HPDE6-E6E7 (cell line): ENCODE measurements at regions not wholly inside any gene's neighbourhood (a gene's known extent, or its start where the extent isn't known, plus 50 kb on each side); places are given as distances from the start of the nearest gene placed in this dataset.
"Not testable (repeated sequence)": the region's sequence is repeated elsewhere in the genome, so short reads cannot be mapped to it uniquely, and the experiment has no call there.

Experiments used
- DNase-seq: peaks from one replicate; pipeline ENCODE4 v3.0.0; 2011; ENCODE audit warnings: missing footprints; ENCODE audit errors: extremely low spot score

DNA sequence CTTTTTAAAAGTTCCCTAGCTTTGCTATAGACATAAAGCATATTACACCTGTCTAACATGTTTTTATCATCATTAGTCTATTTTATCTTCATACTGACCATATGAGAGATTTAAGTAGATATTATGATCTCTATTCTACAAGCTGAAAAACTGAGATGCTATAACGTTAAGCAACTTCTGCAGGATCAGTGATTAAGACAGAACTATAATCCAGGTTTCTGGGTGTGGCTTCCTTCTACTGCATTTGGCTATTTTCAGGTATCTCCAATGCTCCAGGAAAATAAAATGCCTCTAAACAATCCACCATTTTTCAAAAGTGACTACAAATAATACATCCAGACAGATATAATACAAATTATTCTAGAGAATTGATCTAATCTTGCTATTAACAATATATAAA is 53.4 kb downstream of the RGS2 start:
- DNase-seq, result no peak

DNA sequence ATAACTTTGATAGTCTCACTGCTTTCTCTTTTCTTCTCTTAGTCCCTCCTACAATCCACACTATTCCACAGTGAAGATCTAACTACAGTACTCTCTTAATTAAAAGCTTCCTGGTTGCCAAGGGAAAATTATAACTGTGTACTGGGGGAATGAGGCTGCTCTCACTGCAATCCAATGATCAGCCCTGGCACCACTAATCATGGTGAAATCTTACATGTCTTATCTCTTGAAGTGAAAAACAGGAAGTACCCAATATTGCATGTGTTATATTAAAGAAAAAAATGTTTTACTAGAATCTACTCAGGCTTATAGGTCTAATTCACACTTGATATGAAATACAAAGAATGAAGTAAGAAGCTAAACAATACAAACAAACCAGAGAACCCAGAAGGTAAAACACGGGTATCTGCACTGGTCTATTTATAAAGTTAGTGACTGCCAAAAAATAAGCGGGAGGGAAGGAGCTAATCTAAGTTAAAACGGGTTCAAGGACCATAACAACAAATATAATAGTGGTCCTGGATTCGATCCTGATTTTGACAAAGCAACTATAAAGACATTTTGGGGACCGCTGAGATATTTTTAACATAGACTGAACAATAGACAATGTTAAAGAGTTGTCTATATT is 57.5 kb downstream of the RGS2 start:
- no peak for DNase-seq

DNA sequence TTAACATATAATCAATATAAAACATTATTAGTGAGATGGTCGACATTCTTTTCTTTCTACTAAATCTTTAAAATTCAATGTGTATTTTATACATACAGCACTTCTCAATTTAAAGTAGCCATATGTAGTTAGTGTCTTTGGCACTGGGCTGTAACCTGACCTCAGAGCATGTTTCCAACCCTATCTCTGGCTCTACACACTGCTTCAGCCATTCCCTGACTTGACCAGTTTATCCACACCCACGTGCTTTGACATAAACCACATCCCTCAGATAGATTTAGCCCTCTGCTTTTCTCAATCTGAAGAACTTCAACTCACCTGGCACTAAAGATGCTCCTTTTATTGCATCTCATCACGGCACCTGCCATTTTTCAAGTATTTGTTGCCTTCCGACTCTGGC is 58.3 kb downstream of the RGS2 start:
- DNase-seq, result no peak

DNA sequence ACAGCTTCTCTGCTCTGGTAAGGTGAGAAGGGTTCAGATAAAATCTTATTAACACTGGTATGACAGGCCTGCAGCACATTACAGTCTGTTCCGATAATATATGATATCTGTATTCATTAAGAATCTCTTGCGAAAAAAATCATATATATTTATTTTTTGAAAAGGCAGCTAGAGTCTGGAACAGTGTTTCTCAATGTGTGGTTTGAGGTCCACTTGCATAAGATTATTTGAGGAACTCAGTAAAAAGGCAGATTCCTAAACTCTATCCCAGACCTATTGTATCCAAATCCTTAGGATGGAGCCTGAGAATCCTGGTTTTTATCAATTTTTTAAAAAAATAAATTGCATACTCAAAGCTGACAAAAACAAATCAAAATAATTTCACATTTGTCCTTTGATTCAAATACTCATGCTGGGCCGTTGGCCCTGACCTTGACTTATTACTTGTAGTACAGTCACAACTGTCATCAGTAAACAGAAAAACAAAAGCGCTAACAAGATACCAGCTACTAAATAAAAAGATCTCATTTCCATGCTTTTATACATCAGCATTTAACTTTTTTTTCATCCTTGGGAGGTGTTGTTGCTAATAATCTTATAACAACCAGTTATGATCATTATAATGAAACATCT is 60.6 kb downstream of the RGS2 start:
- DNase-seq, result no peak

DNA sequence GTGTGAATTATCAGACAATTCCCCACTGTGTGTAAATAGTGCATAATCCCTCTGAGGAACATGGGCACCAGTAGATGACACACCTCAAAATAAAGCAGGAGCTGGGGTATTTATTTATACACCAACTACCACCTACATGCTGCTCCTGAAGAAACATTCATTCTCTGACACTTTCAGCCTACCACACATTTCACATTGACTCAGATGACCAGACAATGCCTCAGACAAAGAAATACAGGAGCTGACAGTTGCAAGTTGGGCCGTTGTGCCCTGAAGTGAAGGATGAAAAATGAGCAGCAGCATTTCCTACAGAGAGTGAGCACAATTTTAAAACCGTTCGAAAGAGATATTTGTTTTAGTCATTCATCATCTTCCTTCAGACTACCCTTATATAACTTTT is 63.2 kb downstream of the RGS2 start:
- no peak for DNase-seq

DNA sequence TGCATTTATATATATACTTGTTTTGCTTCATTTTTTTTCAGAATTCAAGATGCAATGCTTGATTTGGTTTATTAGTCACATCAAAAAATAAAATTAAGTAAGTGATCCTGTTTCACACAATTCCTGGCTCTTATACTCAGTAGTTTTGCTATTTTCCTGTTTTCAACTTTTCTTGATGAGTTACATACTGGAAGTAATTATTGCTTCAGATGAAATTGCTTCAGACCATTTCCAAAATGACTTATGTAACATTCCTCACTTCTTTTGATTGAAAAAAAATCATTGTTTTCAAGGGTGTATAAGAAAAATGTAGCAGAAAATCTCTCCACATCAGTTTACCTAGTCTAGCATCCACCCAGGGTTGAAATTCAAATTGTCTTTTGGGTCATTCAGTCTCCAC is 65.0 kb downstream of the RGS2 start:
- no peak for DNase-seq

DNA sequence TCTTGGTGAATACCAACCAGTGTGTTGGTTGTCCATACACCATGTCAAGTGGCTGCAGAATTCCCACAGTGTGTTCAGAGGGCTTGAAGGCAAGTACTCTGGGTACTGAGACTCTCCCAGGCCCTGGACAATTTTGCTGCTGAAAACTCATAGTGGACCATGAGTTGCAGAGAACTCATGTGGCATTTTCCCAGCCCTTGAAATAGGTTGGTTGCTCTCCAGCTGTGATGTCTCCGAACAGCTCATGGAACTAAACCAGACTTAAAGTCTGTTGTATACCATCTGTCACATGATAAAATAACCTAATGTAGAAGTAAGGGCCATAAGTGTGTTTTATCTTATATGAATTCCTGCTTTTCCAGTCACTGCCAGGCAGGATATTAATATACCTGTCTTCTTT is 67.8 kb downstream of the RGS2 start:
- DNase-seq, result no peak

DNA sequence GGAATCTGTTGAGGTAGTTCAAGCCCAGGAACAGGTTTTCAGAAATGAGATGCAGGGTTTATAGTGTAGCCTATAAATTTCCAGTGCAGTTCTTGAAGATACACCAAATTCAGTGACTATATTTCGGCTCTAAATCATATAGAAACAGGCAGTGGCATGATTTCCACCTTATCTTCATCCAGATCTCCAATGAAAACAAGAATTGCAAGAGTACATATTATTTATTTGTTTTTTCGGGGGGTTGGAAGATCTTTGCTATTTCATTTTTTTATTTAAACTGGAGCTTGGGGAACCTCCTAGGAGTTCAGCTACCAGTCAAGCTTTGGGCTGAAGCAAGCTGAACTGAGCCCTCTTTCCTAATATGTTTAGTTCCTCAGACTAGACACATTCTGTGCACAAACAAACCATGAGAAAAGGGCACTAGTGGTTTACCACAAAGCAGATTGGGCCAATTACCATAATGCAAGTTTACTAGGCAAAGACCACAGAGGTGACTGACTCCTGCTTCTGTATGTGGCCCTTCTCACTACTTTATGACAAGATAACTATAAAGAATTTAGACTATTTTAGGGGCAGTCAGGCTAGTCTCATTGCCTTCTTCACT is 68.5 kb downstream of the RGS2 start:
- DNase-seq, result no peak

DNA sequence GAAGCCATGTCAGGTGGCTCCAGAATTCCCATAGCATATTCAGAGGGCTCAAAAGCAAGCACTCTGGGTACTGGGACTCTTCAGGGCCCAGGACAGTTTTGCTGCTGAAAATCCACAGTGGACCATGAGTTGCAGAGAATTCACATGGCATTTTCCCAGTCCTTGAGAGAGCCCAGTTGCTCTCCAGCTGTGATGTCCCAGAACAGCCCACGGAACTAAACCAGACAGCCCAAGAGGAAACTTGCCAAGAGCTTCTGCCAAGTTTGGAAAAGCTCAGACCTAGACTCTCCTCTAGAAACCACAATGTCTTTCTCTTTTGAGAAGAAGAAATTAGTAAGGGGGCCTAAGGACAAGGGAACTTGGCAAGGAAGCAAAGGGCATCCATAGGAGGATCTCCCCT is 69.4 kb downstream of the RGS2 start:
- DNase-seq, result no peak

DNA sequence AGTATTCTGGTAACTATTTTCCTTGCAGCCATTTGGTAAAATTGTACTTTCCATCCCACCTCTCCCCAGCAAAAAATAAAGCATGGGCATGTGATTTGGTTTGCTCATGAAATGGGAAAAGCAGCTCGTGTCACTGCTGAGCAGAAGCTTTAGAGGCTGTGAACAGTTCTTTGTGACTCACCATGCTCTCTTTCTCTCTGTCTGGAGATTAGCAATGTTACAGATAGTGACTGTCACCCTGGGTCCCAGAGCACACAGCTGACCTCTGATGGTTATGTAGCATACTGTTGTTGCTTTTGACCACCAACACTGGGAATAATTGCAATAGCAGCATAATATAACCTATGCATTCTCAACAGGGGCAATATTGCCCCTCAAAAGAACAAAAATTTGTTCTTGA is 70.6 kb downstream of the RGS2 start:
- DNase-seq, result no peak

DNA sequence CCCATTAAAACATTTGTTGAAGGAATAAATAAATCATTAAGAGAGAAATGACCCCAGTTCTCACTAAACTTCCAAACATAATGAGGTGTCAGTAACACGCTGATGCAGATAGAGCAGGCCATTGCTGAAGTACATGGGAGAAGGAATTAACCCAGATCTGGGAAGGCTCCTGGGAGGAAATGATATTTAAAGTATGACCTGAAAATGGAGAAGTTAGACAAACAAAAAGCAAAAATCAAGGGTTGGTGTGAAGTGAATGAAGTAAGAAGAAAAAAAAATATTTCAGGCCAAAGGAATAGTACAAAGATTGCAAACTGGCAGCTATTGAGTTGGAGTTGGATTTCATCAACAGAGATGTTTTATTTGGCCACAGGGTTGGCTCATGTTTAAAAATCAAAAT is 71.4 kb downstream of the RGS2 start:
- DNase-seq, result no peak

DNA sequence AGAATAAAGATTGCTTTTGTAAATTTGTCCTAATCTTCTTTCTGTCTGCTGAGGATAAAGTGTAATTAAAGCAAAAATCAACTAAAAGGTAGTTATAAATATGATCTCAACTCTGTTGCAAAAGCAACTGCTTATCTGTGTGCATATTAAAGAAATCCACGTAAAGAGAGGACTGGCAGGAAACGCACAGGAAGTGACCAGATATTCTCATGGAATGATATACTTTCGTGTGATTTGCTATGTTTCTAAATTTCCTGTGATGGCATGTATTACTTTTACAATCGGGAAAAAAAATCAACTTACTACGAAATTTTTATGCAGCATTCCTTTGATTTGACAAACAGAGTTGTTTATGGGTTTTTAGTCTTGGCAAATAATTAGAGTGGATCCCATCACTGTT is 75.4 kb downstream of the RGS2 start:
- no peak for DNase-seq

DNA sequence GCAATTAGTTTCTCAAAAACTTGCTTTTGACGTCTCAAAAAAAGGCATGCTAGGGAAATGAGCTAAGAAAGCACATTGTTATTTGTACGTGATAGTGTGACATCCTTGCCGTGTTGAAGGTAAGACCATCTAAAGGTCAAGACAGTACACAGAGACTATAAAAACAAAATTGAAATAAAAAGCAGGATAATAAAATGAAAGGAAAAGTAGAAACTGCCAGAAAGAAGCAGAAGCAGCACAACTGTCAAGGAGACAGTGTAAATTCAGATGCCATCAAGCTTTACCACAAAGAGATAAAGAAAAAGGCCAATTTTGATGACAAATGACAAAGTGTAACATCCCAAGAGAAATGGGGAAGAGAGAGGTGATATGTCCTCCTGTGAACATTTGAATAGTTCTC is 76.5 kb downstream of the RGS2 start:
- DNase-seq, result not testable (repeated sequence)

DNA sequence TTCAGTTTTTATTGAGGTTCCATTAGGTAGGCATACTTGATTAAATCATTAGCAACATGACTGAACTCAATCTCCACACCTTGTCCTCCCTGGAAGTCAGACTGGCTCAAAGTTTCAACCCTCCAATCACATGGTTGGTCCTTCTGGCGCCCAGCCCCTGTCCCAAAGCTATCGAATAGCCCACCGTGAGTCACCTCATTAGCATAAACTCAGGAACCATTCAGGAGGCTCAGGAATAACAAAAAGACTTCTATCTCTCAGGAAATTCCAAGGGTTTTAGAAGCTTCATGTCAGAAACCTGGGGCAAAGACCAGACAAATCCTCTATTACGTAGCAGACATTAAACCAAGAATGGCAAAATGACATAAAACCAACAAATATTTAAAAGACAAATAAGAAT is 78.6 kb downstream of the RGS2 start:
- DNase-seq, result no peak

DNA sequence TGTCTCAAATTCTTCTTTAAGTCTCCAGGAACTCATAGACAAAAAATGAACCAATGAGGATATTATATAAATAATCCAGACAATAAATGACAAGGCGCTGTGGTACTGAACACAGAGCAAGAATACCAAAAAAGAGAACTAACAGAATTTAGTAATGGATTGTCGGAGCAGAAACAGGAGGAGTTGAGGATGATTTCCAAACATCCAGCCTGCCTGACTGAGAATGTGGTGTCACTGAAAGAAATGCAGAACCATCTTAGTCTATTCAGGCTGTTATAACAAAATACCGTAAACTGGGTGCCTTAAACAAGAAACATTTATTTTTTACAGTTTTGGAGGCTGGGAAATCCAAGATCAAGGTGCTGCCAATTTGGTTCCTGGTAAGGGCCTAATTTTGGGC is 79.7 kb downstream of the RGS2 start:
- DNase-seq, result no peak

DNA sequence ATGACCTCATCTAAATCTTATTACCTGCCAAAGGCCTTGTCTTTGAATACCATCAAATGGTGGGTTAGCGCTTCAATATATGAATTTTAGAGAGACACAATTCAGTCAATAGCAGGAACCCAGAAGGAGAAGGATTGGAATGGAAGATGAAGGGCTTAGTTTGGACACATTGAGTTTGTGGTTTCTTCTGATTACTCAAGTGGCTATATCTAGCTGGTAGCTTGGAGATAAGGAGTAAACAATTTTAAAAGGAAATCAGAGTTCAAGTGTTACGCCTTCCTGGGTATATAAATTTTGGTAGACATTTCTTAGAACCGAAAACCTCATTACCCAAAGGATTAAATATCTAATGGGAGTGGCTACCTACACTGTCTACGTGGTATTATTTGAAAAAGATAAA is 80.2 kb downstream of the RGS2 start:
- no peak for DNase-seq

DNA sequence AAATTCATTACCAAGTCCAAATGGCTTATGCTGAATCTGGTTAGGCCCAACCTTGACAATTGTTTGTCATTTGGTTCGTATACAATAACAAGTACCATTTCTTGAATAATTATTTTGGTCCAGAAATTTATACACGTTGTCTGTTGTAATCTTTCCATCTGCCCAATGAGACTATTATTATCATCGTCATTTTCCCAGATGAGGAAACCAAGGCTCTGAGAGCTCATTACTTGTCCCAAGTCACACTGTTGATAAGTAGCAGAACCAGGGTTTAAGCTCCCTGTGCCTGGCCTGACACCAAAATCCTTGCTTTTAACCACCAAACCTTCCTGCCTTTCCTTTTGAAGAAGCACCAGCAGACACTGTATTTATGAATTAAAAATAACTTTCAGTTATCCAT is 81.3 kb downstream of the RGS2 start:
- no peak for DNase-seq

DNA sequence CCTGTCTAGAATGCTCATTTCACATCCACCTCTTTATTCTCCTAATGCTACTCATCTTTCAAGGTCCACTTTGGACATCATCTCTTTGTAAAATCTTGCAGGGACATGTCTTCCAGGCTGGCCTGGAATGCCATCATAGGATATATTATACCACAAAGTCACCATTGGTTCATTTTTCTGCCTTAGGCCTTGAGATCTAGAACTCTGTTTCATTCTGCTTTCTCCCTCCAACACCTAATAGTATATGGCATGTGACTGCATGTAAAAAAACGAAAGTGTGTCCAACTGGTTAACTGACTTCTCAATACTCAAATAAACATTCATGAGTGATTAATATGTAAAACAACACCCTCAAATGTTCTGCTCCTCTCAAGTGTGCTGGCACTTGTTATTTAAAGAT is 84.1 kb downstream of the RGS2 start:
- DNase-seq, result peak; percentile 26

DNA sequence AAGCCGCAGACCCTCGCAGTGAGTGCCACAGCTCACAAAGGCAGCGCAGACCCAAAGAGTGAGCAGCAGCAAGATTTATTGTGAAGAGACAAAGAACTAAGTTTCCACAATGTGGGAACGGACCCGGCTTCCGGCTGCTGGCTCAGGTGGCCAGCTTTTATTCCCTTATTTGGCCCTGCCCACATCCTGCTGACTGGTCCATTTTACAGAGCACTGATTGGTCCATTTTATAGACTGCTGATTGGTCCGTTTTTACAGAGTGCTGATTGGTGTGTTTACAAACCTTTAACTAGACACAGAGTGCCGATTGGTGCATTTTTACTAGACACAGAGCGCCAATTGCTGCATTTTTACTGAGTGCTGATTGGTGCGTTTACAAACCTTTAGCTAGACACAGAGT is 86.6 kb downstream of the RGS2 start:
- not testable (repeated sequence) for DNase-seq

DNA sequence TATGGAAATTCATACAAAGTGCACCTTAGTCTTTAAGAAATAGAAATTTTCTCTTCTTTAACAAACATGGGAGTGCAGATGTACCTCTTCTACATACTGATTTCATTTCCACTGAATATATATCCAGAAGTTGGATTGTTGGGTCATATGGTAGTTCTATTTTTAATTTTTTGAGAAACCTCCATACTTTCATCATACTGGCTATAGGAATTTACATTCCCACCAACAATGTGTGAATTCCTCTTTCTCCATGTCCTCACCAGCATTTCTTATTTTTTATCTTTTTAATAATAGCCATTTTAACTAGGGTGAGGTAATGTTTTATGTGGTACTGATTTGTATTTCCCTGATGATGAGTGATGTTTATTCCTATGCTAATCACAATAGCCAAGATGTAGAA is 87.5 kb downstream of the RGS2 start:
- no peak for DNase-seq

DNA sequence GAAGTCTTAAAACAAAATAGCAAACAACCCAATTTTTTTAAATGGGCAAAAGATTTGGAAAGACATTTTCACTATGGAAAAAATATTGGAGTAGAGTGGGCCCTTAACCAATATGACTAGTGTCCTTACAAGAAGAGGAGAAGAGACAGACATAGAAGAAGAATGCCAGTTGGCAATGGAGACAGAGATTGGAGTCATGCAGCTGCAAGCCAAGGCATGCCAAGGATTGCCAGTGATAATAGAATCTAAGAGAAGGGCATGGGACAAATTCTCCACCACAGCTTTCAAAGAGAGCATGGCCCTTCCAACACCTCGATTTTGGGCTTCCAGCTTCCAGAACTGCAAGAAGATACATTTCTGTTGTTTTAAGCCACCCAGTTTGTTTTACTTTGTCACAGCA is 92.7 kb downstream of the RGS2 start:
- peak; percentile 13 for DNase-seq

DNA sequence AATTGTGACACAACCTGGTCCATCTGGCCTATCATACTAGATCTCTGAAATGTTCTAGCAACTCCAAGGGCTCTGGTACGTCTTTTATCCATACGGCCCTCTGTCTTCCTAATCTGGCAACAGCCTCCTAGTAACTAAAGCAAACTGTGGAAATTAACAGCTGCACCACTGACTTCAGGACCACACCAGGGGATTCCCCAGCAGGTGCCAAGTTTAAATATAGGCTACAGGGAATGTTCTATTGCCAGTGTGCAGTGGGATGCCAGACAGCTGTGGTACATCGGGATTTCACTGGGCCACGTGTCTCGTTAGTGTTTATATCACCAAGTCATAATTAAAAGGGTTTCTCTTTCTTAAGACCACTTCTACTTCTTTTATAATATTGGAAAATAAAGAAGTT is 94.3 kb downstream of the RGS2 start:
- DNase-seq, result no peak

DNA sequence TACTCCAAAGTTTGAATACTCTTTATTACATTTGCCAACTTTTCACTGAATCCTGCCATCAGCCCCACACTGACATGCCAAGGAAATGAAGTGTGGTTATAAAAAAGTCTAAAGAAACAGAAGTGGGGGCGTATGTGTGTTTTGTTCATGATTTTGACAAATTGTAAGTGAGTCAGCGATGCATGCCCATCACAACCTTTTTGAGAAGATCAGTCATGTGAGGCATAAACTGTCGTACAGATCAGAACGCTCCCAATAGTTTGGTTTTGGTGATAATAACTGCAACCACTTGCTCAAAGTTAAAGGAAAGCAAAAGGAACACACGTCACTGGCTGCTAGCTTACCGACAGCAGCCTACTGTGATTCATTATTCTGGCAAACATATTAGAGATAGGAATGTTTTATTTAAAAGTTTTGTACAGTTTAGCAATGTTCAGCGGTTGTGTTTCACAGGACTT is 95.6 kb downstream of the RGS2 start:
- DNase-seq, result peak; percentile 21

DNA sequence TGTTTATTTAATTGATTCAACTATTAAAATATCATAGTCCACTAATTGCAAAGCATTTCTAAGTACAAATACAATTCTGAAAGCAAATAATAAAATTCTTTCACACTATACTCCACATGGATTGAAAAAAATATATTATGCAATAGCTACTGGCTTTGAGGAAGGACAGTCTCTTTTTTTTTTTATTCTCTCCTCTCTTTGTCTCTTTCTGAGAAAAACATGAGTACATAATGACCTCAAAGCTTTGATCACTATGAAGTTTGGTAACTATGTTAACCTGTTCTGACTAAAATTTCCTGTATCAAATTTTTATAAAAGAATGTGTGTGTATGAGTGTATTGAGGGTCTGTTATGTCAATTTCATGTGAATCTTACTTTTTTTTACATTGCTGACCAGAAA is 96.2 kb downstream of the RGS2 start:
- DNase-seq, result no peak
